ENCODE measurements at regions not wholly inside any gene's neighbourhood (a gene's known extent, or its start where the extent isn't known, plus 50 kb on each side); places are given as distances from the start of the nearest gene placed in this dataset.

- no peaks in the 10 kb centered on the region for H4K20me1 ChIP-seq (ENCODE audit: control insufficient read depth, insufficient read depth, low read depth, low read length)
- no peaks in the 10 kb centered on the region for H3K9me3 ChIP-seq (ENCODE audit: control insufficient read depth, insufficient read depth, low read length)
- H3K4me2 ChIP-seq (ENCODE audit: low read length), result no peak overlapping the region
- no peak overlapping the region for H3K4me3 ChIP-seq (ENCODE audit: low read length)
- H3K9me2 ChIP-seq (replicated peaks; ENCODE audit: control insufficient read depth, low read length), result no peaks in the 10 kb centered on the region
- H3K79me2 ChIP-seq (ENCODE audit: control insufficient read depth, low read length), result no peaks in the 10 kb centered on the region
- no peaks in the 10 kb centered on the region for H3K4me1 ChIP-seq (ENCODE audit: control insufficient read depth, low read length)
- H3K27ac ChIP-seq (ENCODE audit: low read depth, low read length), result no peak overlapping the region
- TF ChIP-seq EZH2phosphoT487 (IDR thresholded peaks at IDR 0.05; ENCODE audit: borderline replicate concordance, low read length) (no peak), CTCF (IDR thresholded peaks at IDR 0.05; ENCODE audit: low read depth, low read length, poor library complexity, severe bottlenecking) (no peak)
- no peaks in the 10 kb centered on the region for H3F3A ChIP-seq (ENCODE audit: control insufficient read depth, insufficient read depth)
- no peaks in the 10 kb centered on the region for H3K27me3 ChIP-seq (ENCODE audit: control insufficient read depth, low read length)
- H3K36me3 ChIP-seq (ENCODE audit: control insufficient read depth, low read length), result peaks cover under 1% of the 10 kb centered on the region; the same call in 1 of the 2 replicates
Measured at GRCh38 chr12:124437617-124438436, 129.6 kb downstream of the NCOR2 start.

GRCh38 chr12:124437121-124437520 lies 130.3 kb downstream of the NCOR2 start:
- Histone ChIP-seq H3K9me2 (replicated peaks; ENCODE audit: control insufficient read depth, low read length) (no peaks in the 10 kb centered on the region), H4K20me1 (ENCODE audit: control insufficient read depth, insufficient read depth, low read depth, low read length) (no peaks in the 10 kb centered on the region), H3K79me2 (ENCODE audit: control insufficient read depth, low read length) (no peaks in the 10 kb centered on the region), H3F3A (ENCODE audit: control insufficient read depth, insufficient read depth) (no peaks in the 10 kb centered on the region), H3K36me3 (ENCODE audit: control insufficient read depth, low read length) (no peaks in the 10 kb centered on the region), H3K4me2 (ENCODE audit: low read length) (no peak overlapping the region), H3K4me3 (ENCODE audit: low read length) (no peak overlapping the region), H3K27me3 (ENCODE audit: control insufficient read depth, low read length) (no peaks in the 10 kb centered on the region), H3K4me1 (ENCODE audit: control insufficient read depth, low read length) (no peaks in the 10 kb centered on the region), H3K27ac (ENCODE audit: low read depth, low read length) (no peak overlapping the region), H3K9me3 (ENCODE audit: control insufficient read depth, insufficient read depth, low read length) (no peaks in the 10 kb centered on the region)
- no peak for TF ChIP-seq EZH2phosphoT487 (IDR thresholded peaks at IDR 0.05; ENCODE audit: borderline replicate concordance, low read length)
- TF ChIP-seq CTCF (IDR thresholded peaks at IDR 0.05; ENCODE audit: low read depth, low read length, poor library complexity, severe bottlenecking), result no peak

GRCh38 chr12:124436366-124436765 lies 131.0 kb downstream of the NCOR2 start:
- TF ChIP-seq EZH2phosphoT487 (IDR thresholded peaks at IDR 0.05; ENCODE audit: borderline replicate concordance, low read length), result no peak
- TF ChIP-seq CTCF (IDR thresholded peaks at IDR 0.05; ENCODE audit: low read depth, low read length, poor library complexity, severe bottlenecking), result no peak

More at GRCh38 chr12:124436366-124436765, 131.0 kb downstream of the NCOR2 start:
- no peaks in the 10 kb centered on the region for H3K79me2 ChIP-seq (ENCODE audit: control insufficient read depth, low read length)
- peaks cover 1% of the 10 kb centered on the region; the same call in 1 of the 2 replicates for H3K36me3 ChIP-seq (ENCODE audit: control insufficient read depth, low read length)
- H3K27ac ChIP-seq (ENCODE audit: low read depth, low read length), result no peak overlapping the region
- no peaks in the 10 kb centered on the region for H3K27me3 ChIP-seq (ENCODE audit: control insufficient read depth, low read length)
- H3K9me3 ChIP-seq (ENCODE audit: control insufficient read depth, insufficient read depth, low read length), result no peaks in the 10 kb centered on the region
- no peaks in the 10 kb centered on the region for H3K9me2 ChIP-seq (replicated peaks; ENCODE audit: control insufficient read depth, low read length)
- H3K4me2 ChIP-seq (ENCODE audit: low read length), result no peak overlapping the region
- no peaks in the 10 kb centered on the region for H3F3A ChIP-seq (ENCODE audit: control insufficient read depth, insufficient read depth)
- H4K20me1 ChIP-seq (ENCODE audit: control insufficient read depth, insufficient read depth, low read depth, low read length), result no peaks in the 10 kb centered on the region
- no peak overlapping the region for H3K4me3 ChIP-seq (ENCODE audit: low read length)
- H3K4me1 ChIP-seq (ENCODE audit: control insufficient read depth, low read length), result no peaks in the 10 kb centered on the region
